ENCODE measurements at regions not wholly inside any gene's neighbourhood (a gene's known extent, or its start where the extent isn't known, plus 50 kb on each side); places are given as distances from the start of the nearest gene placed in this dataset.

- TF ChIP-seq POLR2A (IDR thresholded peaks at IDR 0.05; ENCODE audit: low read depth, low read length) (no peak), POLR2AphosphoS5 (IDR thresholded peaks at IDR 0.05; ENCODE audit: low read depth, low read length) (no peak), TAF1 (IDR thresholded peaks at IDR 0.05; ENCODE audit: low read depth, low read length) (no peak), SPI1 (IDR thresholded peaks at IDR 0.05; ENCODE audit: low read depth, low read length) (no peak), PAX5 (IDR thresholded peaks at IDR 0.05; ENCODE audit: insufficient read depth, low read length, severe bottlenecking) (no peak), POU2F2 (IDR thresholded peaks at IDR 0.05; ENCODE audit: low read depth, low read length) (no peak)
These were observed 202.9 kb downstream of the TRAM1L1 start for GRCh38 chr4:116882503-116882902.

Data from GM12891 (cell line).